Panc1 (cell line): ENCODE measurements at regions not wholly inside any gene's neighbourhood (a gene's known extent, or its start where the extent isn't known, plus 50 kb on each side); places are given as distances from the start of the nearest gene placed in this dataset.

ENCODE experiments used
- CTCF ChIP-seq: fragments of 450-650 bp; IDR thresholded peaks from 2 replicates; pipeline ENCODE4 v1.5.1; 2017; ENCODE audit warnings: mild to moderate bottlenecking
- POLR2AphosphoS5 ChIP-seq: IDR thresholded peaks from 2 replicates; pipeline ENCODE4 v1.6.1; 2012; ENCODE audit warnings: mild to moderate bottlenecking, low read depth, low read length, moderate library complexity
- REST ChIP-seq, 2 experiments: IDR thresholded peaks; 2 replicates each; pipeline ENCODE4 v1.6.1; 2011 to 2012; ENCODE audit warnings: low read depth in 2 of 2, control low read depth in 1 of 2, low read length in 1 of 2, mild to moderate bottlenecking in 1 of 2, moderate library complexity in 1 of 2; ENCODE audit not compliant: insufficient read depth in 1 of 2
- SIN3A ChIP-seq: IDR thresholded peaks from 2 replicates; pipeline ENCODE4 v1.6.1; 2012; ENCODE audit warnings: low read depth, mild to moderate bottlenecking, low read length, moderate library complexity, borderline replicate concordance; ENCODE audit not compliant: insufficient read depth

GRCh38 chr6:169955731-169956437 is 204.5 kb downstream of the ERMARD start:
- TF ChIP-seq POLR2AphosphoS5 (no peak), CTCF (no peak), REST (IDR thresholded peaks at IDR 0.05; ENCODE audit: insufficient read depth in 1 of 2, low read depth in 2 of 2, low read length in 1 of 2) (no peak), SIN3A (no peak)
